GM21381 (cell line): ENCODE measurements at regions not wholly inside any gene's neighbourhood (a gene's known extent, or its start where the extent isn't known, plus 50 kb on each side); places are given as distances from the start of the nearest gene placed in this dataset.

Experiments used
- ATAC-seq: cut with Tn5 transposase; IDR thresholded peaks from one replicate; pipeline ENCODE4 v1.9.1; 2021; ENCODE audit warnings: mild to moderate bottlenecking, moderate library complexity; ENCODE audit not compliant: unreplicated experiment

GRCh38 chr1:198903203-198903602 lies 264.4 kb downstream of the PTPRC start:
- ATAC-seq, result no peak

- no peak for ATAC-seq
These were observed 264.8 kb downstream of the PTPRC start for GRCh38 chr1:198903621-198904020.

- ATAC-seq, result no peak
These were observed 265.5 kb downstream of the PTPRC start for GRCh38 chr1:198904321-198904720.

- ATAC-seq, result no peak
These were observed 268.0 kb downstream of the PTPRC start for GRCh38 chr1:198906739-198907422.

- ATAC-seq, result no peak
These were observed 268.5 kb downstream of the PTPRC start for GRCh38 chr1:198907423-198907746.

- ATAC-seq, result no peak
These were observed 270.2 kb downstream of the PTPRC start for GRCh38 chr1:198908995-198909394.

GRCh38 chr1:198909973-198910372 lies 271.1 kb downstream of the PTPRC start:
- no peak for ATAC-seq

GRCh38 chr1:198910816-198911215 lies 272.0 kb downstream of the PTPRC start:
- ATAC-seq, result no peak

- ATAC-seq, result no peak
These were observed 273.2 kb downstream of the PTPRC start for GRCh38 chr1:198912046-198912445.

- no peak for ATAC-seq
These were observed 274.8 kb downstream of the PTPRC start for GRCh38 chr1:198913667-198914066.

- no peak for ATAC-seq
These were observed 276.7 kb downstream of the PTPRC start for GRCh38 chr1:198915327-198916231.

GRCh38 chr1:198917226-198917625 lies 278.4 kb downstream of the PTPRC start:
- no peak for ATAC-seq

GRCh38 chr1:198918920-198919319 lies 280.1 kb downstream of the PTPRC start:
- no peak for ATAC-seq

GRCh38 chr1:198919667-198920398 lies 281.0 kb downstream of the PTPRC start:
- ATAC-seq, result peak; percentile 45

- ATAC-seq, result peak; percentile 61
These were observed 284.0 kb downstream of the PTPRC start for GRCh38 chr1:198922638-198923430.

GRCh38 chr1:198923993-198924392 lies 285.2 kb downstream of the PTPRC start:
- no peak for ATAC-seq

GRCh38 chr1:198925567-198925966 lies 286.7 kb downstream of the PTPRC start:
- ATAC-seq, result no peak

- no peak for ATAC-seq
These were observed 288.3 kb downstream of the PTPRC start for GRCh38 chr1:198927129-198927528.

- ATAC-seq, result no peak
These were observed 290.3 kb downstream of the PTPRC start for GRCh38 chr1:198929111-198929604.

GRCh38 chr1:198929961-198930599 lies 291.2 kb downstream of the PTPRC start:
- ATAC-seq, result peak; percentile 51
